Stromal cell of bone marrow (primary cell): ENCODE measurements at regions not wholly inside any gene's neighbourhood (a gene's known extent, or its start where the extent isn't known, plus 50 kb on each side); places are given as distances from the start of the nearest gene placed in this dataset.
"Not testable (repeated sequence)": the region's sequence is repeated elsewhere in the genome, so short reads cannot be mapped to it uniquely, and the experiment has no call there.

Experiments used
- DNase-seq: peaks from one replicate; pipeline ENCODE4 v3.0.0-alpha.2; 2012; ENCODE audit warnings: low read depth

DNA sequence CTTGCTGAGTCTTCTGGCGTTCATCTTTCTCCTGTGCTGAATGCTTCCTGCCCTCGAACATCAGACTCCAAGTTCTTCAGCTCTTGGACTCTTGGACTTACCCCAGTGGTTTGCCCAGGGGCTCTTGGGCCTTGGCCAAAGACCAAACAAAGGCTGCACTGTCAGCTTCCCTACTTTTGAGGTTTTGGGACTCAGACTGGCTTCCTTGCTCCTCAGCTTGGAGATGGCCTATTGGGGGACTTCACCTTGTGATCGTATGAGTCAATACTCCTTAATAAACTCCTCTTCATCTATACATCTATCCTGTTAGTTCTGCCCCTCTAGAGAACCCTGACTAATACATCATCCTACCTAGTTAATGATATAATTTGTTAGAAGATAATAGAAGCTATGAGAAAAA is 415.4 kb downstream of the TMEM38B start:
- DNase-seq = not testable (repeated sequence)

DNA sequence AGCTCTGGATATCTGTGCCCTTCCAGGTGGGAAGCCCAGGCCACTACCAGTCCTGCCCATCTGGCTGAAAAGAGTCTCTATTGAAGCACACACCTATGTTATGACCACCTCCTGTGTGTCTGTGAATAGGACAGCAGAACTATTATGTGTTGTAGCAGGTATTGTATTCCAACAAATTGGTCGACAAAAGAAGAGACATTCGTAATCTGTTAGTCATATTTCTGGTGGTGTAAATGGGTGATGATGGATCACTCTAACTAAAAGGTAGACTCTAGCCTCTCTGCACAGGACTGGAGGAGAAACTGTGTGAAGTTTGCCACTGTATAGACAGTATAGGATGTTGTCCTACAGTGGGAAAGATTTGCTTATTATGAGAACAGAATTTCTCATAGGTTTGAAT is 416.1 kb downstream of the TMEM38B start:
- DNase-seq = no peak

- no peak for DNase-seq
Measured at GRCh38 chr9:106111039-106111730, 416.8 kb downstream of the TMEM38B start.

- no peak for DNase-seq
Measured at GRCh38 chr9:106112935-106113334, 418.6 kb downstream of the TMEM38B start.

DNA sequence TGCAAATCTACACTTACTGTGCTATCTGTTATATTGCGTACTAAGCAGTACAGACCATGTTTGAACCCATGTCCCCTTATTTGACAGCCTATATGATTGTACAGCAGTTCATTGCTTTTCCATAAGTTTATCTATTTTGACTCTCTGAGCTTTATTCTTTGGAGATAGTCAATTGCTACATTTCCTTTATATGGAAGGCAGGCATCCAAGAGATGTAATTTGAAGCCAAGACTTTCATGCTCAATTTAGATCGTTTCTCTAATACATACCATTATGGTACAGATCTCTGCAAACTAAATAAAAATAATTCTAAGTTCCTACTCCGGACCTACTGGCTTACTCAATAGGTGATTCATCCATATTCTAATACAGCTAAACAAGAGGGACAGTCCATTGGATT is 424.8 kb downstream of the TMEM38B start:
- DNase-seq = no peak

DNA sequence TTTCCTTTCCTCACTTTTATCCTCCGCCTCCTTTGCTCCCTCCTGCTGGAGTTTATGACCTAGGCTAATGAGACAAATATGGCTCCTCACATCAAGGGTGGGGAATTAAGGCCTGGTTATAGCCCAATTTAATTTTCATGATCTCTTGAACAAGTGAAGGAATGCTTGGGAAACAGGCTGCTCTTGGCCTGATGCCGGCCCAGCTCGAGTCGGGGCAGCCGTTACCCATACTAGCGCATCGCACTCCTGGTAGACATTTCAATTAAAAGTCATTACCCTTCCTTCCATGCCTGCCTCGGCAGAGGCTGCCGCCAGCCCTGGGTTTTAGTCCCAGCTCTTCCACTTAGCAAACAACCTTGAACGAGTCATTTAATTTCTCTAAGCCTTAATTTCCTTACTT is 425.7 kb downstream of the TMEM38B start:
- no peak for DNase-seq

DNA sequence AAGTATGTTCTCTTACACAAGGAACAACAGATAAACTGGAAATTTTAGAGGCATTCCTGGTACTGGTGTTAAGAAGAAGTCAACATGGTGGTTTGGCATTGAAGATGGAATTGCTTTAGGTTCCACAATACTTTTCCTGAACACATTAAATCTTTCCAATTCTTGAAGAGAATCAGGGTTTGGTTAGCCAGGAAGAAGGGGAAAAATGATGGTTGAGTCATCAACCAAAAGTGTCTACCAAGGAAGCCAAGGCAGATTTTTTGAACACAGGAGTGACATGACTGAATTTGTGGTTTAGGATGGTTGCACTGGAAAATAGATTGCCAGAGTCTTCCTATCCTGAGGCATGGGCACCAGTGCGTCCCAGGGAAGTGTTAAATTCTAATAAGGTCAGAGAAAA is 433.4 kb downstream of the TMEM38B start:
- DNase-seq = peak; percentile 6

GRCh38 chr9:106130374-106130773 is 436.0 kb downstream of the TMEM38B start:
- no peak for DNase-seq

DNA sequence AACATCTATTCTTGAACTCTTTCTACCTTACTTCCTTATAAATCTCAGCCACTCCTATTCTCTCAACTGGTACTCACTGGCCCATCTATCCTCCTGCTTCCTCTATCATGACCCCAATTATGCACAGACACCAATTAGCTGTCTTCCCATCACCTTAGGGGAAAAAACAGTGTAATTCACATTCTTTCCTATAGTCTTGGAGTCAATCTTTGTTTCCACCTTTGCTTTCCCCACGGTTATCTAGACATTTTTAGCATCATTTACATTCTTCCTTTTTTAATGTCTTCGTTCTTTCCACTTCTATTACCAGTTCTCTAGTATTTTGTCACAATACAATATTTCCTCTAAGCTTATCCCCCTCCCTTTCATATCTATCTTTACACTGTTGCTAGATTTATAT is 449.4 kb downstream of the TMEM38B start:
- DNase-seq = no peak

- no peak for DNase-seq
Measured at GRCh38 chr9:106146066-106146840, 451.9 kb downstream of the TMEM38B start.

DNA sequence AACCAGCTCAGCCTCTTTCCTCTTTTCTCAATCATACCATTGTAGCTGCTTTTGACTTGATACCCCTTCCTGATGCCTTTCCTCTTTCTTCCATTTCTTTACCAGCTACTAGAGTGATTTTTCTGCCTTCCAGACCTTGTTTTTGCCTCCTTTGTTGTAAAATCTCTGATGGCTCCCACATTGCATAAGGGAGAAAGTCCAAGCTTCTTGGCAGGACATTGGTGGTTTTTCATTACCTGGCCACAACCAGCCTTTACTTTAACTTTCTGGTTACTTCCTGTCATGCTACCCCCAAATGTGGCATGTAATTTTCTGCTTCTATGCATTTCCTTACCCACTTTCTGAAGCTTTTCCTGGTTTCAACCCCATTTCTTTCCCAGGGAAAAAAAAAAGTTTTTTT is 452.5 kb downstream of the TMEM38B start:
- no peak for DNase-seq

DNA sequence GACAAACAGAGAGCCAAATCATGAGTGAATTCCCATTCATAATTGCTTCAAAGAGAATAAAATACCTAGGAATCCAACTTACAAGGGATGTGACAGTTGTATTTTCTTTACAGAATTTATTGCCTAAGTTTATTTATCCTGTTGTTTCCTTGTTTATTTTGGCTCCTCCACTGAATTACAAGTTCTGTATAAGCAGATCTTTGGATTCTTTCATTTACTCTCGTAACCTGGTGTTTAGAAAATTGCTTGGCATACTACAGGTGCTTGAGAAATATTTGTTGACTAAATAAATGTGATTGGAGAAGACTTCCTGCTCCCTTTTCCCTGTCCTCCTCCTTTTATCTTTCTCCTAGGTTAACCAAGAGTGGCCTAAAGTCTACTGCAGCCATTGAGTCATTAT is 455.6 kb downstream of the TMEM38B start:
- DNase-seq = no peak

DNA sequence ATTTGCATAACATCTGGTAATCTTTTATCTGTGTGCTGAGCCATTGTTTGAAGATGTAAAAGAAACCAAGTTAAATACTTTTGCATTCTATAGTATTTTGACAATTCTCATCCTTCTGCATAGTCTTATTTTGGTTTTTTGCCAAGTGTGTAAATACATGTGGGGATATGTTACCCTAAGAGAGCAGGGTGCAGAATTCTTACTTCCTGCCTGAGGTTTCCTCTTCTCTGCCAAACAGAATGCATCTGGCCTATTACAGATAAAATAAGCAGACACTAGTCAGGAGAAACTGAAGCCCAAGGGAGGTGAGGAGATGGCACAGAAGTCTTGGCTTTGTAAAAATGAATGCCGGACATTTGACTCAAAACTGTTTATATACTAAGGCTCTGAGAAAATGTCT is 462.1 kb downstream of the TMEM38B start:
- no peak for DNase-seq

GRCh38 chr9:106172265-106172664 is 477.9 kb downstream of the TMEM38B start:
- DNase-seq = no peak

- DNase-seq = no peak
Measured at GRCh38 chr9:106174346-106174745, 480.0 kb downstream of the TMEM38B start.

GRCh38 chr9:106177216-106177615 is 482.9 kb downstream of the TMEM38B start:
- DNase-seq = no peak

GRCh38 chr9:106179191-106179590 is 484.9 kb downstream of the TMEM38B start:
- DNase-seq = no peak

GRCh38 chr9:106203815-106204516 is 509.6 kb downstream of the TMEM38B start:
- DNase-seq = not testable (repeated sequence)

GRCh38 chr9:106207298-106207697 is 513.0 kb downstream of the TMEM38B start:
- DNase-seq = no peak

DNA sequence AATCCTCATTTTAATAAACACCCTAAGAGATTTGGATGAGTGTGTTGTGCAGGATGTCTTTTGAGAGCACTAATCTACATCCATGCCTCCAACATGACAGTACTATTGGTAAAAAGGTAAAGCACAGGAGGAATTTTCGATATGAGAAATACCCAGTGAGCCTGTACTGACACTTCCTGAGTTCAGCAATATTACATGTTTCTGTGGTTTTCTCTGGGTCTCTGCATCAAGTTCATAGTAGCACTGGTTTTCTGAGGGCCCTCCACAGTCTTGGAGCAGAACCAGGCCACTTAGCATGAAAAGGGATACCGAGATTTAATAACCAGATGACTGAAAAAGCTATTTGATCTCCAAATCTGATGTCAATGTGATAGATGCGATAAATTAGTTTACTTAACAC is 524.1 kb downstream of the TMEM38B start:
- no peak for DNase-seq

GRCh38 chr9:106218854-106219253 is 524.5 kb downstream of the TMEM38B start:
- DNase-seq = no peak

DNA sequence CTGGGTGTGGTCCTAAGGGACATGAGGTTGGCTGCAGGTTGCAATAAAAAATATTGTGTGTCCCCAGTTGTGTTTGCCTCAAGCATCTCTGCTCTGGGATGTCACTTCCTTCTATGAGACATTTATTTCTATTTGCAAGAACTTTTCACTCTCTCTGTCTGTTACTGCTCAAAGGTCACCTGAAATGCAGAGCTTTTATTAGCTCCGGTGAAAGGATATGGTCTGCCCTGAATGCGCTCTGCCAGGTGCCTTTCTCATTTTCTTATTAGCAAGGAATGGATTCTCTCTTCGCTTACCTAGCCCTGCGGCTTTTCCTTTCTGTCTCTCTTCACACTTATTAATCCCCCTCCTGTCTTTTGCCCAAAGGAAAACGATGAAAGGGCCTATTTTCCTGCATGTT is 526.1 kb downstream of the TMEM38B start:
- DNase-seq = no peak

DNA sequence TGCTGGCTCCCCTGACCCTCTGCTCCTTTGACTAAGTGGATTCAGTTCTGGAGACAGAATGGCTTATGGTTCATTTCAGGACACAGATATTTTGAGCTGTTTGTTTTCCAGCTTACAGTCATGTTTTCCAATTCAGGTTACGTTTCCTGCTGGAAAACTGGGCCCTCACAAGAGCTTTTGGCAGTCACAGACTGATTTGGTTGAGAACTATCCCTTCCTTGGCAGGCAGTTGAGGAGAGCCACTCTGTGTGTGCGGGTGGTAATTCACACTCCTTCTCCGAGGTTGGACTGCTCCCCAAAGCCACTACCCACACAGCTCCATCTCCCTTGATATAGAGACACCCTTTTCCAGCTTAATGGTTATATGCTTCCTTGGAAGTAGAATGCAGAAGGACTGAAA is 534.5 kb downstream of the TMEM38B start:
- DNase-seq = no peak
